ENCODE measurements at regions not wholly inside any gene's neighbourhood (a gene's known extent, or its start where the extent isn't known, plus 50 kb on each side); places are given as distances from the start of the nearest gene placed in this dataset.

- no peak for DNase-seq (ENCODE audit: low read depth)
These were observed 196.6 kb upstream of the CIBAR2 start for GRCh38 chr16:85308611-85309540.

GRCh38 chr16:85309656-85310587 is 197.7 kb upstream of the CIBAR2 start:
- DNase-seq (ENCODE audit: low read depth), result peak; percentile 84

GRCh38 chr16:85310868-85311585 is 198.8 kb upstream of the CIBAR2 start:
- DNase-seq (ENCODE audit: low read depth), result no peak

GRCh38 chr16:85311741-85312140 is 199.5 kb upstream of the CIBAR2 start:
- no peak for DNase-seq (ENCODE audit: low read depth)

GRCh38 chr16:85312174-85312573 is 199.9 kb upstream of the CIBAR2 start:
- DNase-seq (ENCODE audit: low read depth), result no peak

- DNase-seq (ENCODE audit: low read depth), result no peak
These were observed 200.6 kb upstream of the CIBAR2 start for GRCh38 chr16:85312642-85313525.

GRCh38 chr16:85313526-85314301 is 201.4 kb upstream of the CIBAR2 start:
- DNase-seq (ENCODE audit: low read depth), result no peak

GRCh38 chr16:85314512-85314971 is 202.3 kb upstream of the CIBAR2 start:
- no peak for DNase-seq (ENCODE audit: low read depth)

GRCh38 chr16:85315866-85316265 is 203.6 kb upstream of the CIBAR2 start:
- DNase-seq (ENCODE audit: low read depth), result no peak

GRCh38 chr16:85316321-85316919 is 204.1 kb upstream of the CIBAR2 start:
- DNase-seq (ENCODE audit: low read depth), result peak; percentile 41

GRCh38 chr16:85316944-85317343 is 204.7 kb upstream of the CIBAR2 start:
- DNase-seq (ENCODE audit: low read depth), result no peak

- no peak for DNase-seq (ENCODE audit: low read depth)
These were observed 205.4 kb upstream of the CIBAR2 start for GRCh38 chr16:85317704-85318103.

- DNase-seq (ENCODE audit: low read depth), result no peak
These were observed 207.1 kb upstream of the CIBAR2 start for GRCh38 chr16:85319208-85319983.

GRCh38 chr16:85319984-85320440 is 207.7 kb upstream of the CIBAR2 start:
- no peak for DNase-seq (ENCODE audit: low read depth)

- DNase-seq (ENCODE audit: low read depth), result no peak
These were observed 208.6 kb upstream of the CIBAR2 start for GRCh38 chr16:85320677-85321385.

GRCh38 chr16:85321509-85322271 is 209.4 kb upstream of the CIBAR2 start:
- DNase-seq (ENCODE audit: low read depth), result peak; percentile 91
